ENCODE measurements at regions not wholly inside any gene's neighbourhood (a gene's known extent, or its start where the extent isn't known, plus 50 kb on each side); places are given as distances from the start of the nearest gene placed in this dataset.
A peak's percentile ranks its signal among the peaks of the same experiment; 100 is the strongest.

DNA sequence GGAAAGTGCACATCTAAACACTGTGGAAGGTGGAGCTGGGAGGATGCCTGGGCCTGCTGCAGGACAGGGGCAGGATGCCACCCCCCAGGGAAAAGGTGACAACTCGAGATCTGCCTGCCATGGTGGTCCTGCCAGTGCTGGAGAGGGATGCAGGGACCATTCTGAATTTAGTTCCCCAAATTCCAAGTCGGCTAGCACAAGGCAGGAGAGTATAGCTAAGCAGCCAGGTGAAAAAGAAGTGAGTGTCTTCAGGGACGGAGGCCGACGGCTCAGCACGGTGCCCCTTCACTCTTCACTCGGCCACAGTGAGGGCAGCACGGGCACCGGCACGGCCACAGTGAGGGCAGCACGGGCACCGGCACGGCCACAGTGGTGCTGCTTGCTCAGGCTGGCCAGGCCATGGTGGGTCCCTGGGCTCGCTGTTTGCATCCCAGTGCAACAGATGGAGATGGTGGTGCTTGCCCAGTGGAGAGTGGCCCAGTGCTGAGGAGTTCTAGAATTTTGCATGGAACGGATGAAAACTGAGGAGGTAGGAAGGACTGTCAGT, 161.3 kb upstream of the SHH start:
- peak; percentile 60 for DNase-seq (ENCODE audit: low spot score)

DNA sequence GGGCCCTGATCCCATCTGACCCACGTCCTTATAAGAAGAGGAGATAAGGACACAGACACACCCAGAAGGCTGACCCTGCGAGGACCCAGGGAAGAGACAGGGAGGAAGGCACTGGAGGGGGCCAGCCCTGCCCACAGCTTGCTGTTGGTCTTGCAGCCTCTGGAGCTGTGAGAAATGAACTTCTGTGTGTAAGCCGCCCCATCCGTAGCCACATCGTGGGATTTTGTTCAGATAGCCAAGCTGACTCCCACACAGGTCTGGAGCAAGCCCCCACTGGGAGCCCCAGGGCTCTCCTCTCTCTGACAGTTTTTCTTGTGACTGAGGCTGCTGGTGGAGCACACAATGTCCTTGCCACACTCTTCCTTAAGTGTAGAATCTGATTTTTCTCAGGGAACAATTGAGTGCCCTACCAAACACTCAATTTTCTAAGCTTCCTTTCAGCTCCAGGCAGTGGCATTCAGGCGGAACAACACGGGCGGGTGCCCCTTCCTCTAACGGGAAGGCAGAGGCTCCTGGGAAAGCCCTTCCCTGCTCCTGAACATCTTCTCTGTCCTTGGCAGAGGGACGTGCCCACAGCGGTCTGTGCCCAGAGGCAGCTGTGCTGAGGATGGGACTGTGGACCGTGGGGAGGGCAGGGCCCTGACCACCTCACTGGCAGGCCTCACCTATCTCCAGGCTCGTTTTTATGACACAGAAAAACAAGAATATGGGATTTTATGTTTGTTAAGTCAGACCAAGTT, 160.6 kb upstream of the SHH start:
- DNase-seq (ENCODE audit: low spot score): peak; percentile 17

DNA sequence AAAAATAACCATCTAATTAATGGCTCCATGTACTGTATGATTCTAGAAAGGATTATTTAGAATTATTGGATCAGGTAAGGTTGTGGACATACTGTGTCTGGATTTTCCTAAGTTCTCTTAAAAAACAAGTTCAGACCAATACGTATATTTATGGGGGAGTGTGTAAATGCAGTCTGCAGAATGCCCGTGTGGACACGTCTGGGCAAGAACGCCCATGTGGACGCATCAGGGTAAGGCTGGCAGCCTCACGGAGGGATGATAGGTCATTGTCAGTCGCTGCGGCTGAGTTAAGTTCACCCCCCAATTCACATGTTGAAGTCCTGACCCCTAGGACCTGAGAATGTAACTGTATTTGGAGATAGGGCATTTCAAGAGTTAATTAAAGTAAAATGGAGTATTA, 160.0 kb upstream of the SHH start:
- DNase-seq (ENCODE audit: low spot score): no peak

DNA sequence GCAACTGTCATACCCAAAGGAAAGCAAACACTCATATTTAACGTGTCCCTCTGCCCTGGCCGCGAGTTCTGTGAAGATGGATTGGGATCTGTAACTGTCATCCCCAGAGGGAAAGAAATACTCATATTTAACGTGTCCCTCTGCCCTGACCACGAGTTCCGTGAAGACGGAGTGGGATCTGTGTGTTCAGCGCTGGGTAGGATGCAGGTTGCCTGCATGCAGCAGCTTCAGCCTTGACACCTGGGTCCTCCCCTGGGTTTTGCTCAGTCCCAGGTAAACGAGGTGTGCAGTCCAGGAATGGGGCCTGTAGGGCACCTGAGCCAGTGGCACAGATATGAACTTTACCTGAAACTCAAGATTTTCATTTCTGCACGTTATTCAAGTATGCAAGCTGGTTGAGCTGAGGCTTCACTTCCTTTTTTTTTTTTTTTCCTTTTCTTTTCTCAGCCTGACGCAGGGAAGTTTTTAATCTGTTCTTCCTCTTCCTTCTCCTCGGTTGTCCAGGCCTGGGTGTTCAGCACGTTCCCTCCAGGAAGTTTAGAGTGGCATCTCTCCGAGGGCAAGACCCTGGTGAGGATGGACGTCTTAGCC, 159.0 kb upstream of the SHH start:
- peak; percentile 23 for DNase-seq (ENCODE audit: low spot score)

DNA sequence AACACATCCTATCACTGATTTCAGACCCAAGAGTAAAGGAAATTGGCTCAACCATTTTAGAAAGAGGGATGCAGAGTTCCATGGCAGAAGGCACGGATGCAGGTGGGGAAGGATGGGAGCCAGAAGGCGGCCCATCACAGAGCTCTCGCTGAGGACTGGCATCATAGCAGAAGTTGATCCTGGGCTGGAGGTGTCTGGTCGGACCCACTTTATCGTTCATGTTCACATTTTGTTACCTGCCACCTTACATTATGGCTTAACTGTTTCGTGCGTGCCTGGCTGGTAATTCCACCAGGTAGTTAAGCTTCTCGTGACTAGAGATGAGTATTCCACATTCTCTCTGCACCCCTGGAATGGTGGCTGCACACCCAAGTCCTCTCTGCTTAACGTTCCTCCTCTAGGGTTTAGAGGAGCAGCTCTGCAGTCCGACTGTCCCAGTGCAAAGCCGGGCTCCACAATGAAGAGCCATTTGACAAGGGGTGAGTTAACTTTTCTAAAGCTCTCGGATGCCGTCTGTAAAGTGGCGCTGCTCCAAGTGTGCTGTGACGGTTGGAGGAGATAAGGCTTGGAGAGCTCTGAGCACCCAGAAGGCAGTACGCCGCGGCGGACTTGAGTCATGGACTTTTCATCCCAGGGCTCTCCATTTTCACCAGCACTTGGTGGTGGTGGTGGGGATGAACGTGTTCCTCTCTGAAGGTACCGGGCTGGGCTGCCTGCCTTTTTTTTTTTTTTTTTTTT, 157.1 kb upstream of the SHH start:
- DNase-seq (ENCODE audit: low spot score): peak; percentile 25

DNA sequence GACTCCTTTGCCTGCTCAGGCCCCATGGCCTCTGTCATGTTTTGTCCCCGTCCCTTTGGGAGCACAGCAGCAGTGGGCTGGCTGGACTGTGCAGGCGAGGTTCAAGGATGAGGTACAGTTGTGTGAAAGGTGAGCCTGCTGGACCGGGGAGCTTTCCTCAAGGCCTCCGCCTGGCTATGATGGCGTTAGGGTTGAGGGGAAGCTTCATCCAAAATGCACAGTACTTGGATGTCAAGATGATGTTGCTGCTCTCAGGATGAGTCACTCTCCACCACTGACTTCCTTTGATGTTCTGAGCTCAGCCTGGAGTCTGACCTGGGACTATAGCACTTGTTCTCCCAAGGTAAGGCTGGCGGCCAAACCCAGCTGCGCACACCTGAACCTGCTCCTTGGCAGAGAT, 152.7 kb upstream of the SHH start:
- peak; percentile 55 for DNase-seq (ENCODE audit: low spot score)

DNA sequence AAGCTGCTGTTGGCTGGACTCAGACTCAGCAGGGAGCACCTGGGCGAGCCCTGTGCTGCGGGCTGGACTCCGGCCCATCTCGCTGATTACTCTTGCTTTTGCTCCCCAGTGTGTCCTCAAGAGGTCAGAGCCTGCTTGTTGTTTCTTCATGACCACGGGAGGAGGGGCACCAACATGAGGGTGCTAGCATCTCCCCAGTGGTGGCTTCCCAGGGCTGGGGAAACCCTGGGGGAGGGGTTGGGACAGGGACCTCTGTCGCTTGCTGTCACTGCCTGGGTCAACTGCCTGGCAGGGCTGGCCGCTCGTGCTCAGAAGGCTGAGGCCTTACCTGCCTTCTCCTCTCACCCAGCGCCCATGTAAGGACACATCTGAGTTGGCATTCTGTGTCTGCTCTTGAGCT, 152.3 kb upstream of the SHH start:
- peak; percentile 41 for DNase-seq (ENCODE audit: low spot score)

DNA sequence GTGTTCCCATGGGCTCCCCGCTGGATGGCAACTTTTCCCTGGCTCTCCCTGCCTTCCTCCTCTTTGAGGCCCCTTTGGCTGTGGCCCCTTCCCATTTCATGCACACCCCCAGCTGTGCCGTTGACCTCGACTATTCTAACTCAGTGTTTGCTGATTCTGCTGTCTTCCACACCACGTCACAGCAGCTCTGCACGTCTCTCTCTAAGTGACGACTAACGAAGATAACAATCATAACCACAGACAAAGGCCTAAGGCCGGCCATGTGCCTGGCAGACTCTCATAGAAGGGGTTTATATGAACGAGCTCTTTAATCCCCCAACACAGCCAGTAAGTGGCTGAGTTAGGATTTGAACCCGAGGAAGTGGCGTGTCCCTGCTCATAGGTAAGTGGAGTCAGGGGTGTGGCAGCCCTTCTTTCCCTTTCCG, 151.5 kb upstream of the SHH start:
- DNase-seq (ENCODE audit: low spot score): peak; percentile 12

DNA sequence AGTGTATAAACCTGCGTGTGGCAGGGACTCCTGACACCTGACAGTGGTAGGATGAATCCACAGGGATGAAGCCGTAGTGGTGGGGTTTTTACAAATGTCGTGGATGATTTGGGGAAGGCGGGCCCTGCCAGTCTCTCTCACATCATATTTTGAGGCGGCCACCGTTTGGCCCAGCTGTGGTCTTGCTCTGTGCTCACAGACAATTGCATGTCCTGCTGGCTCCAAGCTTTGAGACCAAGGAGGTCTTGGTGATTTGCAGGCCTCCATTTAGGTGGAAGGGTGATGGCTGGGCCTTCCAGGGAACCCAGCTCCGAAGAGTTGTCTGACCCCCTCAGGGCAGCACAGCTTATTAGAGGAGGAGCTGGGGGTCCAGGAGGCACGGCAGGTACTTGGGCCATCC, 151.1 kb upstream of the SHH start:
- DNase-seq (ENCODE audit: low spot score): no peak

DNA sequence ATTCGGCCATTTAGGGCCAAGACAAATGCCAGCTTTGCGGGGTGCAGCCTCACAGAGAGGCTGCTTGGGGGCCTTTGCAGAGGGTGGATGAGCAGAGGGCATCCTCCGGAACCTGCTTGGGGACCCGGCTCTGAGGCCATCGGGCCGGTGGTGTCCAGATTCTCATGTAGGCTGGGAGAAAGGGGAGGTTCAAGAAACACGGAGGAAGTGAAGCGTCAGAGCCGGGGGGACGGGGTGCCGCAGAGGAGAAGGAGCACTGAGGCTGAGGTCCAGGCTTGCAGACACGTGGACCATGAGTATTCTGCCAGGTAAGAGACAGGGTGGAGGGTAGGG, 150.7 kb upstream of the SHH start:
- DNase-seq (ENCODE audit: low spot score): no peak

DNA sequence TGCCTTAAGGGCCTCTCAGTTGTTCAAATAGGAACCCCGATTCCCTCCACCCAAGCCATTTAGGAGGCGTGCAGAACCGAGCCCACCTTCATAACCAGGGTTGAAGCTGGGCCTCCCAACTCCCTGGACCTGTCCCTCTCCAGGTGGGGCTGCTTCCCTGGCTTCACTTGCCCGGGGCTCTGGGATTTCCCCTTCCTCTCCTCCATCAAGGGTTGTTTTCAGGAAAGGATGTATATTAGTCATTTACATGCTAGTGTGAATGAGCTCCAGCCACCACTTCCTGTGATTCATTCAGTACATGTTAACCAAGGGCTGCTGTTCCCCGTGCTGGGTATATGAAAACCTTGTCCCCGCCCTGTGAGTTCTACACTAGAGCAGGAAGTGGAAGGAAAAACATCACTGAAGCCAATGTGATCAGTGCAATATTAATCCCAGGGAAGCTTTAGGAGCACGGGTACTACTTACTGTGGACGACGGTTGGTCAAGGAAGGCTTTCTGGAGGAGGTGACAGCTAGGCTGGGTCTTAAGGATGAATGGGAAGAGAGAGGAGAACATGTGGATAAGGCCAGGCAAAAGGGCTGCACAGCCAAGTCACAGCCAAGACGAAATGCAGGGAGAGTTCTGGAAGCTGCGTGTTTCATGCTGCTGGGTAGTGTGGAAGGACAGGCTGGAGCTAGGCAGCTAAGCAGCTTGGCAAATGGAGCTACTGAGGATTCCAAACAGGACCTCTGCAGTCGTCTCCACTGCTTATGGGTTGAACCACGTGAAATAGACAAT, 150.1 kb upstream of the SHH start:
- no peak for DNase-seq (ENCODE audit: low spot score)

DNA sequence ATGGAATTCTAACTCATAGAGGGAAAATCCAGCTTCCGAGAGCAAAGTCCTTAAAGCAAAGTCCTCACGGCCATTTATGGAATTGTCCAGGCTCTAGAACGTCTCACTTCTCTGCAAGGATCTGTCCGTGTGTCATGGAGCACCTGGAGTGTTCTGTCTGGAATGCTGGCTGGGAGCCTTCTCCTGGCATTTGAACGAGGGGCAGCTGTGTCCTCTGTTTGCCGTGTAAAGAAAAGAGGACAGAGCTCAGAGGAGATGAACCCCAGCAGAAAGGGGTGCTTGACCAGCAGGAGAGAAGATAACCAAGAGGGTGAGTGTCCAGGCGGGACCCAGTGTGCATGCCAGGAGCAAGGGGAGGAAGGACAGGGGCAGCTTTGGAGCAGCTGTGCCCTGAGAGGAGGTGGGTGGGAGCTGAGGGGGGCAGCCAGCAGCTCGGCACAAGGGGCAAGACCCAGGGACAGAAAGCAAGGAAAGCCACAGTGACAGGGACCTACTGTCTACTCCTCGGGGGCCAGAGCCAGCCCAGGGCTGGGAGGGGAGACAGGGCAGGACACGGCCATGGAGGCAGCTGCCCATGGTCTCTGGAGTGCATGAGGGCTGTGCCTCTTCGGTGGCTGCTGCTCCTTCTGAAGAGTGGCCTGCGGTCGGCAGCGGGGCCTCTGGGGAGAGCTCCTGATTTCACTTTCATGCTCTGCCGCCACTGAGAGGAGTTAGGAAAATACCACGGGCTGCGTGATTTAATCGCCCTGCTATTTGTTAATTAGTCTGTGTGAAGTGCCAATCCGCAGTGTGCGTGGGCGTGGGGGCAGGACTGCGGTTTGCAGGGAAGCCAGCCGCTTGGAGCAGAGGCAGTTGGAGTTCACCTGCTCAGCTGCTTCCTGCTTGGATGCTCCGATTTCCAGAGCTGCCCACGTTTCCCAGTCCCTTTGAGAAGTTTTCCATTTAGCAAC, 149.3 kb upstream of the SHH start:
- DNase-seq (ENCODE audit: low spot score): no peak

DNA sequence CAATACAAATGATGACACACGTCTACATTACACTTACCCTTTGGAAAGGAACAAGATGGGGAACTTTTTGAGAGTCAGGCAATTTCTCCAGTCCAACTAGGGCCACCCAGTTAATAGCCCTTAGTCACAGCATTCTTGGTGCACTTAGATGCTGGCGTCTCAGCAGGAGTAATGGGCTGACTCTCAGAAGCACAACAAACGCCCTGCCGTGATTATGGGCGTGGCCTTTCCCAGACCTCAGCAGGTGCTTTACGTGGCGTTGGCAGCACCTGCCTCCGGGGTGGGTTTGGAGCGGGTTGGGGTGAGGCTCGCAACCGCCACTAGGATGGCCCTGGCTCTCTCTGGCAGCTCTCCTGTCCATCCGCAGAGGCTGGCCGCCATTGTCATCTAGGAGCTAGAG, 147.6 kb upstream of the SHH start:
- no peak for DNase-seq (ENCODE audit: low spot score)

DNA sequence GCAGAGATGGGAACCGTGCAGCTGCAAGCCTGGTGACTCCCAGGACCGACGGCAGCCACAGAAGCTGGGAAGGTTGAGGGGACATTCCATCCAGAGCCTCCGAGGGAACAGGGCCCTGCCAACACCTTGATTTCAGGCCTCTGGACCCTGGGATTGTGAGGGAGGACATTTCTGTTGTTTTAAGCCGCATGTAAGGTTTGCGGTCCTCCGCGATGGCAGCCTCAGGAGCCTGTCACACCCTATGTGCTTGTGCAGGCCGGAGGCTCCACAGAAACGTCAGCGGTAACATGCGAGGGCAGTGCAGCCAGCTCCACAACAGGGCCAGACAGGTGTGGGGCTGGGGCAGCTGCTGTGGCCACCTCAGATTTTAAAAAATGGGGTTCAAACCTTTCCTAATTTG, 144.7 kb upstream of the SHH start:
- no peak for DNase-seq (ENCODE audit: low spot score)

DNA sequence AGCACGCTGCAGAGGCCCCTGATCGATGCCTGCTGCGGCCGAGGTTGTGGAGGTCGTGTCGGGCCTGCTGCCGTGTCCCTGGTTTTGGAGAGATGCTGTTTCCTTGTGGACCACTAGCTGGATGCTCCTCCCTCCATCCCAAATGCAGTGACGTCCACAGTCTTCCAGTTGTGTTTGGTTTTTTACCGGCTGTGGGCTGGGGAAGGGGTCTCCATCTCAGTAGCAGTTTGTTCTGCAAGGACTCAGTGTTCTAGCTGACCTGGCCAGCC, 143.0 kb upstream of the SHH start:
- no peak for DNase-seq (ENCODE audit: low spot score)

DNA sequence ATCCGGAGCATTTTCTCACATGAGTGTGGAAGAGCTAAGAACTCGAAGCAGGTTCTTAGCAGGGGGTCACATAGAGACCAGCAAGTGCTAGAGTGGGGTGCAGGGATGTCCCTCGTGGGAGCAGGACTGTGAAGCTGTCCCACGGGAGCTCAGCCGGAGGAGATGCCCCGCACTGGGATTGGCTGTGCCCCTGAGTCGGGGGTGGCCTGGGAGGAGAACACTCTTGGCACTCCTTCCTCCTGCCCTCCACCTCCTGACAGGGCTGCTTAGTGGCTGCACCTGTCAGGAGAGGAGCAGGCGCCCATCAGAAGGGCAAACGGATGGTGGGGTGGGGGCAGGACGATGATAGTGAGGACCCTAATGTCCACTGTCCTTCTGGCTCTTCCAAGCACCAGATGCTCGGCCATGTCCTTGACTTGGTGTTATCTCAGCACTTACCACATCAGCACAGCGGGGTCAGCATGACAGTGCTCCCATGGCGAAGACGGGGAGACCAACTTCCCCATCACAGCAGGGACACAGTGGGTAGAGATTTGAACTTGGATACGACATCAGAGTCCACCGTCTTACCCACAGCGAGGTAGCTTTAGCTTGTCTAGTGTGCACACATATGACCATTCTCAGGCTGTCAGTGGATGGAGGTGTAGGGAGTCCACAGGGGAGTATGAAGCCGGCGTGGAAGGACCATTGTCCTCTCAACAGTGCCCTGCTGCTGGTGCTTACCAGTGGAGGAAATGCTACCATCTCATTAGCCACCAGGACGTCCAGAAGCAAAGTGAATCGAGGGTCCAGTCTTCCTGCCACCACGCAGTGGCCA, 142.5 kb upstream of the SHH start:
- no peak for DNase-seq (ENCODE audit: low spot score)

DNA sequence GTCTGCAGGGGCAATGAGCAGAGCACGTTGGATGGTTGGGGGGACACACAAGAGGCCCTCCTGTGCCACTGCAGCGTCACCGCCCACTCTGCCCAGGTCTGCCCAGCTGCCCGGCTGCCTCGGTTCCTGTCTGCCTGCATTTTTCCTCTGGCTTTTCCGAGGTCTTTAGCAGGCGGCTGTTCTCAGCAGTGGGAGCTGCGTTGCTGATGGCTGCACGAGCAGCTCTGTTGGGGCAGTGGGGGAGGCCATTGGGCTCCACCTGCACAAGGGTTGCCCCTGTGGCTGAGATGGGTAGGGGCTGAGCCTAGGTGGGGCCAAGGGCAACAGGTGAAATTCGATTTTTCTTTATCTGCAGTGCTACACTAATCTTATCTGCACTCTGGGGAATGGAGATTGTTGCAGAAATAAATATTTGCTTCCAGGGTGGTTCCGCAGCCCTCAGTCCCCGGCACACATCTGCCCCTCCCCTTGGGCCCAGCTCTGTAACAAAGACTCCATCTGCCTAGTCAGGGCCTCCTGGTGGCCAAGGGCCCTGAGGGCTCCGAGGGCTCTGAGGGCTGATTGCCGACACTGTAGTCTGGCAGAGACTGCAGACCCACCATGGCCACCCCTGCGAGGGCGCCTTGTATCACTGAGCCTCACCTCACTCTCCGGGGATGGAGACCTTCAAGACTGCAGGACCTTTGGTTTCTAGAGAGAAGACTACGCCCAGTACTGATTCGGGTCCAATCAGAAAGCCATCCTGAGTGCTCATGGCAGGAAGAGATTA, 141.7 kb upstream of the SHH start:
- DNase-seq (ENCODE audit: low spot score): no peak

DNA sequence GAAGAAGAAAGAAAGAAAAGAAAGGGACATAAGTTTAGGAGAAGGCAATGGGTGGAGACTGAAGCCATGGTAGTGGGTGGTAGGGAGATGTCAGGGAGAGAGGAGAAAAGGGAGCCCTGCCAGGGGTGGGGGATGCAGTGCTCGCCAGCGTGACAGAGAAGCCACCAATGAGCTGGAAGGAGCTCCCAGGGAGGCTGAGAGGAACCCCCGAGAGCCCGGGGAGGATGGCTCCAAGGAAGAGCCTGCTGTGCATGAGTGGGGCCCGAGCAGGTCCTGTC, 141.2 kb upstream of the SHH start:
- DNase-seq (ENCODE audit: low spot score): no peak

DNA sequence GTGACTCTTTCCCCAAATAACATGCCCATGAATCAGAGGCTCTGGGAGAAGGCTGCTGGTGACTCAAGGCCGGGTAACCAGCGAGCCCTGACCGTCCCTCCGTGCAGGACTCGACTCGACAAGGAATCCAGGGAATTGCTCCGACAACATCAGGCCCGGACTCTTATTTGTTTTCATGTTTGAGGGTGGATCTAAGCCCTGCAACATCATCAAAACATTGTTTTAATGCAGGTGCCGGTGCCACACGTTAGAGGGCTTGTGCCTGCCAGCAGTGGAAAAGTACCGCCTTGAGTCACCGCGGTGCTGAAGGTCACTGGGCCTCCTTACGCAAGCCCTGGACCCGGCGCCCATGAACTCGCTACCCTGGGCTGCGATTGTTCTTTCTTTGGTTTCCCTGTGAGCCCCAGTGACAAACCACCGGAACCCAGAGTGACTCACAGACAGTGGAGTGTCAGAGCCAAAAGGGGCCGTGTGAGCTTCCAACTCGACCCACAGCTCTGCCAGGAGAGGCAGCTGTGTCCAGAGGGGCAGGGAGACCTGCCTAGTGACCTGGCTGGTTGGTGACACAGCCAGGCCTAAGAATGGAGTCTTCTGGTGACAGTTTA, 139.4 kb upstream of the SHH start:
- DNase-seq (ENCODE audit: low spot score): no peak
